Astrocyte (in vitro differentiated cells and primary cell): ENCODE measurements at regions not wholly inside any gene's neighbourhood (a gene's known extent, or its start where the extent isn't known, plus 50 kb on each side); places are given as distances from the start of the nearest gene placed in this dataset.
A peak's percentile ranks its signal among the peaks of the same experiment; 100 is the strongest.

Experiments
- DNase-seq: peaks from one replicate; pipeline ENCODE4 v3.0.0-alpha.2; 2010; ENCODE audit warnings: low read depth
- FAIRE-seq: peaks from 2 replicates; lab custom pipeline; 2011; peaks lifted over from hg19 to GRCh38; lab: Jason Lieb, UNC
- H2AFZ ChIP-seq: 2 replicates; pipeline ENCODE4 v1.6.0; 2012; ENCODE audit warnings: low read depth, low read length, inconsistent platforms
- H3K27ac ChIP-seq: 2 replicates; pipeline ENCODE4 v1.5.1; 2011; ENCODE audit warnings: low read depth, low read length, inconsistent platforms
- H3K27me3 ChIP-seq: 2 replicates; pipeline ENCODE4 v1.6.0; 2011; ENCODE audit warnings: low read length, inconsistent platforms; ENCODE audit not compliant: insufficient read depth
- H3K36me3 ChIP-seq: 2 replicates; pipeline ENCODE4 v1.5.1; 2011; ENCODE audit warnings: low read length, inconsistent platforms; ENCODE audit not compliant: insufficient read depth
- H3K4me1 ChIP-seq: 2 replicates; pipeline ENCODE4 v1.5.1; 2011; ENCODE audit warnings: low read length, inconsistent platforms; ENCODE audit not compliant: insufficient read depth
- H3K4me2 ChIP-seq: 2 replicates; pipeline ENCODE4 v1.6.0; 2012; ENCODE audit warnings: low read length, inconsistent platforms
- H3K4me3 ChIP-seq: 2 replicates; pipeline ENCODE4 v1.5.1; 2011; ENCODE audit warnings: low read depth, mild to moderate bottlenecking, low read length, inconsistent platforms; ENCODE audit not compliant: insufficient read depth
- H3K79me2 ChIP-seq: 2 replicates; pipeline ENCODE4 v1.6.0; 2012; ENCODE audit warnings: mild to moderate bottlenecking, low read length, inconsistent platforms; ENCODE audit not compliant: insufficient read depth
- H3K9ac ChIP-seq: 2 replicates; pipeline ENCODE4 v1.6.0; 2012; ENCODE audit warnings: mild to moderate bottlenecking, low read length, inconsistent platforms
- H3K9me3 ChIP-seq: 2 replicates; pipeline ENCODE4 v1.5.1; 2012; ENCODE audit warnings: low read depth, mild to moderate bottlenecking, low read length, inconsistent platforms; ENCODE audit not compliant: insufficient read depth
- H4K20me1 ChIP-seq: 2 replicates; pipeline ENCODE4 v1.6.0; 2012; ENCODE audit warnings: low read length, inconsistent platforms; ENCODE audit not compliant: insufficient read depth
- H3K27ac Mint-ChIP-seq: one replicate; pipeline ENCODE4 v1.8.0; 2021; ENCODE audit warnings: mild to moderate bottlenecking, mixed read lengths; ENCODE audit not compliant: unreplicated experiment
- H3K27me3 Mint-ChIP-seq: one replicate; pipeline ENCODE4 v1.8.0; 2021; ENCODE audit warnings: low read depth, mixed read lengths; ENCODE audit not compliant: unreplicated experiment
- H3K36me3 Mint-ChIP-seq: one replicate; pipeline ENCODE4 v1.8.0; 2021; ENCODE audit warnings: low read depth, mixed read lengths; ENCODE audit not compliant: unreplicated experiment
- H3K4me1 Mint-ChIP-seq: one replicate; pipeline ENCODE4 v1.8.0; 2021; ENCODE audit warnings: low read depth, mixed read lengths; ENCODE audit not compliant: unreplicated experiment
- H3K4me3 Mint-ChIP-seq: one replicate; pipeline ENCODE4 v1.8.0; 2021; ENCODE audit warnings: mild to moderate bottlenecking, moderate library complexity, mixed read lengths; ENCODE audit not compliant: unreplicated experiment
- H3K9me3 Mint-ChIP-seq: one replicate; pipeline ENCODE4 v1.8.0; 2021; ENCODE audit warnings: mild to moderate bottlenecking, mixed read lengths; ENCODE audit not compliant: unreplicated experiment
- CTCF ChIP-seq: IDR thresholded peaks from 2 replicates; pipeline ENCODE4 v1.5.1; 2011; ENCODE audit warnings: low read depth, mild to moderate bottlenecking, inconsistent platforms, low read length, moderate library complexity; ENCODE audit not compliant: insufficient read depth
- EZH2 ChIP-seq: IDR thresholded peaks from 2 replicates; pipeline ENCODE4 v1.6.1; 2012; ENCODE audit warnings: mild to moderate bottlenecking, low read length, inconsistent platforms; ENCODE audit not compliant: insufficient read depth

- Histone ChIP-seq H2AFZ (no peak overlapping the region), H3K27me3 (no peaks in the 10 kb centered on the region), H4K20me1 (no peaks in the 10 kb centered on the region), H3K27ac (no peak overlapping the region), H3K9me3 (no peaks in the 10 kb centered on the region), H3K79me2 (no peaks in the 10 kb centered on the region), H3K4me1 (no peaks in the 10 kb centered on the region), H3K9ac (no peak overlapping the region), H3K4me2 (no peak overlapping the region), H3K36me3 (no peaks in the 10 kb centered on the region), H3K4me3 (no peak overlapping the region)
- Mint-ChIP-seq H3K27me3 (no peaks in the 10 kb centered on the region), H3K4me1 (peaks cover 2% of the 10 kb centered on the region), H3K4me3 (no peak overlapping the region), H3K9me3 (no peaks in the 10 kb centered on the region), H3K27ac (no peak overlapping the region), H3K36me3 (no peaks in the 10 kb centered on the region)
- FAIRE-seq (no peak), DNase-seq (no peak)
- TF ChIP-seq CTCF: no peak
These were observed 169.4 kb downstream of the SLIT2 start for GRCh38 chr4:20420916-20421602.

DNA sequence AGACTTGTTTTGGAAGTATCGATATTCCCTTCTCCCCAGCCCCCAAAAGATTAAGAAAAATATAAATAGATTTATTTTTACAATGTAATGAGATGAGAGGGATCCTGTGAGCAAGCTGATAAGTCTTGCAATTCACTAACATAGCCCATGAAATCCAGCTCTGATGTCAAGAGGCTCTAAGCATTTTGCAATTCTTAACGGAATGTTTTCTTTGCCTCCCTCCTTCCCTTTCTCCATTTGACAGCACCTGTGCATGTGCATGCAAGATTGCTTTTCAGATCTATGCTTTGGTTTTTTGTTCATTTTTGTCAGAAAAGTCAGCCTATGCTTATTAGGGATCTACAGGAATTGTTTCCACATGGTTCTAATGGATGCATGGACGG, 169.9 kb downstream of the SLIT2 start:
- Histone ChIP-seq H3K27me3 (no peaks in the 10 kb centered on the region), H3K4me2 (no peak overlapping the region), H3K36me3 (no peaks in the 10 kb centered on the region), H3K9ac (no peak overlapping the region), H2AFZ (no peak overlapping the region), H3K79me2 (no peaks in the 10 kb centered on the region), H3K27ac (no peak overlapping the region), H4K20me1 (no peaks in the 10 kb centered on the region), H3K4me3 (no peak overlapping the region), H3K4me1 (no peaks in the 10 kb centered on the region), H3K9me3 (no peaks in the 10 kb centered on the region)
- DNase-seq (no peak), FAIRE-seq (no peak)
- Mint-ChIP-seq H3K27ac (no peak overlapping the region), H3K27me3 (no peaks in the 10 kb centered on the region), H3K36me3 (no peaks in the 10 kb centered on the region), H3K4me1 (peaks cover 1% of the 10 kb centered on the region), H3K9me3 (no peaks in the 10 kb centered on the region), H3K4me3 (no peak overlapping the region)
- TF ChIP-seq CTCF: no peak
- TF ChIP-seq EZH2: no peak

- no peak overlapping the region for H3K9ac ChIP-seq
- no peaks in the 10 kb centered on the region for H4K20me1 ChIP-seq
- H3K27me3 ChIP-seq: no peaks in the 10 kb centered on the region
- no peak overlapping the region for H3K27ac Mint-ChIP-seq
- no peak overlapping the region for H3K4me3 Mint-ChIP-seq
- no peak overlapping the region for H3K4me2 ChIP-seq
- TF ChIP-seq CTCF: peak; percentile 54
- TF ChIP-seq EZH2: no peak
- no peak overlapping the region for H3K4me3 ChIP-seq
- H2AFZ ChIP-seq: no peak overlapping the region
- H3K36me3 Mint-ChIP-seq: no peaks in the 10 kb centered on the region
- no peaks in the 10 kb centered on the region for H3K4me1 Mint-ChIP-seq
- H3K9me3 ChIP-seq: no peaks in the 10 kb centered on the region
- H3K36me3 ChIP-seq: no peaks in the 10 kb centered on the region
- DNase-seq (peak; percentile 14), FAIRE-seq (peak; percentile 58)
- no peaks in the 10 kb centered on the region for H3K9me3 Mint-ChIP-seq
- no peaks in the 10 kb centered on the region for H3K4me1 ChIP-seq
- H3K27me3 Mint-ChIP-seq: no peaks in the 10 kb centered on the region
- no peak overlapping the region for H3K27ac ChIP-seq
- H3K79me2 ChIP-seq: no peaks in the 10 kb centered on the region
These were observed 170.7 kb downstream of the SLIT2 start for GRCh38 chr4:20422398-20422797.
